NCI-H128 (cell line): ENCODE measurements at regions not wholly inside any gene's neighbourhood (a gene's known extent, or its start where the extent isn't known, plus 50 kb on each side); places are given as distances from the start of the nearest gene placed in this dataset.

Source experiments
- DNase-seq: peaks from one replicate; lab custom pipeline; 2025; ENCODE audit not compliant: unreplicated experiment; lab: John Stamatoyannopoulos, UW

GRCh38 chr13:105642511-105642958 is 892.9 kb downstream of the EFNB2 start:
- DNase-seq, result no peak

- DNase-seq, result no peak
Measured at GRCh38 chr13:105641121-105641520, 894.3 kb downstream of the EFNB2 start.

- DNase-seq, result no peak
Measured at GRCh38 chr13:105638426-105638825, 897.0 kb downstream of the EFNB2 start.

- no peak for DNase-seq
Measured at GRCh38 chr13:105634059-105634458, 901.4 kb downstream of the EFNB2 start.

- no peak for DNase-seq
Measured at GRCh38 chr13:105630431-105630830, 905.0 kb downstream of the EFNB2 start.

- no peak for DNase-seq
Measured at GRCh38 chr13:105627270-105627669, 908.2 kb downstream of the EFNB2 start.

- DNase-seq, result no peak
Measured at GRCh38 chr13:105625691-105626090, 909.8 kb downstream of the EFNB2 start.

GRCh38 chr13:105616333-105617075 is 919.0 kb downstream of the EFNB2 start:
- DNase-seq, result no peak

GRCh38 chr13:105612541-105612940 is 922.9 kb downstream of the EFNB2 start:
- no peak for DNase-seq

- no peak for DNase-seq
Measured at GRCh38 chr13:105611424-105611823, 924.0 kb downstream of the EFNB2 start.

GRCh38 chr13:105608104-105608503 is 927.4 kb downstream of the EFNB2 start:
- DNase-seq, result no peak

- DNase-seq, result no peak
Measured at GRCh38 chr13:105607426-105607825, 928.0 kb downstream of the EFNB2 start.

GRCh38 chr13:105607016-105607415 is 928.4 kb downstream of the EFNB2 start:
- DNase-seq, result no peak

GRCh38 chr13:105602956-105603670 is 932.3 kb downstream of the EFNB2 start:
- no peak for DNase-seq

GRCh38 chr13:105599477-105600037 is 935.9 kb downstream of the EFNB2 start:
- DNase-seq, result no peak

- no peak for DNase-seq
Measured at GRCh38 chr13:105598529-105598928, 936.9 kb downstream of the EFNB2 start.

GRCh38 chr13:105597573-105597972 is 937.9 kb downstream of the EFNB2 start:
- no peak for DNase-seq

GRCh38 chr13:105595471-105595870 is 940.0 kb downstream of the EFNB2 start:
- no peak for DNase-seq

- no peak for DNase-seq
Measured at GRCh38 chr13:105591277-105591676, 944.2 kb downstream of the EFNB2 start.

- DNase-seq, result no peak
Measured at GRCh38 chr13:105587786-105588185, 947.7 kb downstream of the EFNB2 start.

- no peak for DNase-seq
Measured at GRCh38 chr13:105579821-105580710, 955.4 kb downstream of the EFNB2 start.
